Hepatocyte (in vitro differentiated cells): ENCODE measurements at regions not wholly inside any gene's neighbourhood (a gene's known extent, or its start where the extent isn't known, plus 50 kb on each side); places are given as distances from the start of the nearest gene placed in this dataset.

Experiments used
- CTCF ChIP-seq: fragments of 200-600 bp; sonication (generic); IDR thresholded peaks from 2 replicates; pipeline ENCODE4 v1.5.1; 2016; ENCODE audit warnings: antibody characterized with exemption, mild to moderate bottlenecking; ENCODE audit not compliant: poor library complexity
- EZH2phosphoT487 ChIP-seq: fragments of 200-600 bp; sonication (generic); IDR thresholded peaks from one replicate; pipeline ENCODE4 v1.6.1; 2018; ENCODE audit warnings: antibody characterized with exemption, mild to moderate bottlenecking, low read depth, moderate library complexity; ENCODE audit not compliant: unreplicated experiment, severe bottlenecking

GRCh38 chr3:181974198-181974597, 262.5 kb downstream of the SOX2 start:
- TF ChIP-seq CTCF (no peak), EZH2phosphoT487 (no peak)
